Calu3 (cell line): ENCODE measurements at regions not wholly inside any gene's neighbourhood (a gene's known extent, or its start where the extent isn't known, plus 50 kb on each side); places are given as distances from the start of the nearest gene placed in this dataset.

Source experiments
- BruUV-seq: library from RNA; stranded (reverse); fragments of 400-500 nt; replicated peaks from 2 replicates; lab custom pipeline; 2021; lab: Mats Ljungman, UMichigan
- CTCF ChIA-PET: fragments of 300-600 bp; sonication (Branson Sonifier 250); formaldehyde crosslinking; loops from one replicate; lab custom pipeline; 2022; ENCODE audit warnings: antibody characterized with exemption; lab: Charles Lee
- DNase-seq: peaks from one replicate; pipeline ENCODE4 v3.0.0; 2022
- H3K27ac Mint-ChIP-seq: one replicate; pipeline ENCODE4 v1.8.0; 2022; ENCODE audit warnings: mixed read lengths; ENCODE audit not compliant: unreplicated experiment
- H3K27me3 Mint-ChIP-seq: one replicate; pipeline ENCODE4 v1.8.0; 2022; ENCODE audit warnings: mixed read lengths; ENCODE audit not compliant: unreplicated experiment
- H3K36me3 Mint-ChIP-seq: one replicate; pipeline ENCODE4 v1.8.0; 2022; ENCODE audit warnings: mild to moderate bottlenecking, moderate library complexity, mixed read lengths; ENCODE audit not compliant: insufficient read depth, unreplicated experiment
- H3K4me1 Mint-ChIP-seq: one replicate; pipeline ENCODE4 v1.8.0; 2022; ENCODE audit warnings: mild to moderate bottlenecking, low read depth, mixed read lengths; ENCODE audit not compliant: unreplicated experiment
- H3K4me3 Mint-ChIP-seq: one replicate; pipeline ENCODE4 v1.8.0; 2022; ENCODE audit warnings: mild to moderate bottlenecking, low read depth, moderate library complexity, mixed read lengths; ENCODE audit not compliant: unreplicated experiment
- H3K9me3 Mint-ChIP-seq: one replicate; pipeline ENCODE4 v1.8.0; 2022; ENCODE audit warnings: low read depth, mixed read lengths; ENCODE audit not compliant: unreplicated experiment
- intact Hi-C: fragments of 100-400 bp; cut with micrococcal nuclease; formaldehyde crosslinking; loops from one replicate; pipeline ENCODE4 v1.10.0; 2022; ENCODE audit not compliant: unreplicated experiment
- TF ChIP-seq, protein P1 (sequence below): fragments of 200-600 bp; IDR thresholded peaks from one replicate; pipeline ENCODE4 v1.8.0; 2022; ENCODE audit warnings: antibody characterized with exemption; ENCODE audit not compliant: unreplicated experiment

DNA sequence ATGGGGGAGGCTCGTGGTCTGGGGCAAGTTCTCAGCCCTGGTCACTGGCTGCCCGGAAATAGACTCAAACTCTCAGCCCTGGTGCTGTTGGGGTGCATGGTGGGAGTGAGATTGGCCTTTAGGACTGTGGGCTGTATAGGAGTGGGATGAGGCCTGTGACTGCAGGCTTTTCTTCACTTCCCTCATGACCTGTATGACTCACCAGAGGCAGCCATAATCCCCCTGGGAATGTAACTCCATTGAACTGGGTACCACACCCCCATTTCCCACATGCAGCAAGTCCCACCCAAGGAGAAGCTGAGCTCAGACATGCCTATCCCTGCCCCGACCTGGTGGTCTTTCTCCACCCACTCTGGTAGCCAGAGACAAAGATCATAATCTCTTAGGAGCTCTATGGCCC, 177.7 kb upstream of the OSR1 start:
- Mint-ChIP-seq H3K4me1 (peaks cover 56% of the 10 kb centered on the region), H3K4me3 (no peak overlapping the region), H3K36me3 (peaks cover 13% of the 10 kb centered on the region), H3K9me3 (peaks cover 5% of the 10 kb centered on the region), H3K27me3 (no peaks in the 10 kb centered on the region), H3K27ac (no peak overlapping the region)
- CTCF ChIA-PET: no interaction called here
- TF ChIP-seq, protein P1, sequence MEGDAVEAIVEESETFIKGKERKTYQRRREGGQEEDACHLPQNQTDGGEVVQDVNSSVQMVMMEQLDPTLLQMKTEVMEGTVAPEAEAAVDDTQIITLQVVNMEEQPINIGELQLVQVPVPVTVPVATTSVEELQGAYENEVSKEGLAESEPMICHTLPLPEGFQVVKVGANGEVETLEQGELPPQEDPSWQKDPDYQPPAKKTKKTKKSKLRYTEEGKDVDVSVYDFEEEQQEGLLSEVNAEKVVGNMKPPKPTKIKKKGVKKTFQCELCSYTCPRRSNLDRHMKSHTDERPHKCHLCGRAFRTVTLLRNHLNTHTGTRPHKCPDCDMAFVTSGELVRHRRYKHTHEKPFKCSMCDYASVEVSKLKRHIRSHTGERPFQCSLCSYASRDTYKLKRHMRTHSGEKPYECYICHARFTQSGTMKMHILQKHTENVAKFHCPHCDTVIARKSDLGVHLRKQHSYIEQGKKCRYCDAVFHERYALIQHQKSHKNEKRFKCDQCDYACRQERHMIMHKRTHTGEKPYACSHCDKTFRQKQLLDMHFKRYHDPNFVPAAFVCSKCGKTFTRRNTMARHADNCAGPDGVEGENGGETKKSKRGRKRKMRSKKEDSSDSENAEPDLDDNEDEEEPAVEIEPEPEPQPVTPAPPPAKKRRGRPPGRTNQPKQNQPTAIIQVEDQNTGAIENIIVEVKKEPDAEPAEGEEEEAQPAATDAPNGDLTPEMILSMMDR: no peak
- BruUV-seq: no TSS peak
- DNase-seq: no peak
- intact Hi-C loops: loop anchor here (5.0 kb wide), 1 partner anchor 266 kb away; no protein-coding TSS in a partner anchor

GRCh38 chr2:19532547-19533196, 174.2 kb upstream of the OSR1 start:
- H3K27me3 Mint-ChIP-seq: no peaks in the 10 kb centered on the region
- CTCF ChIA-PET: no interaction called here
- no TSS peak for BruUV-seq
- intact Hi-C loops: no loop called here
- peaks cover 22% of the 10 kb centered on the region for H3K4me1 Mint-ChIP-seq
- peaks cover 5% of the 10 kb centered on the region for H3K9me3 Mint-ChIP-seq
- no peak for DNase-seq
- no peak overlapping the region for H3K4me3 Mint-ChIP-seq
- no peaks in the 10 kb centered on the region for H3K36me3 Mint-ChIP-seq
- TF ChIP-seq, protein P1: no peak
- H3K27ac Mint-ChIP-seq: no peak overlapping the region

- BruUV-seq: no TSS peak
- DNase-seq: no peak
- no peaks in the 10 kb centered on the region for H3K27me3 Mint-ChIP-seq
- no peak overlapping the region for H3K4me3 Mint-ChIP-seq
- H3K9me3 Mint-ChIP-seq: no peaks in the 10 kb centered on the region
- CTCF ChIA-PET: no interaction called here
- H3K4me1 Mint-ChIP-seq: no peaks in the 10 kb centered on the region
- H3K27ac Mint-ChIP-seq: no peak overlapping the region
- intact Hi-C loops: no loop called here
- TF ChIP-seq, protein P1: no peak
- no peaks in the 10 kb centered on the region for H3K36me3 Mint-ChIP-seq
These were observed 171.3 kb upstream of the OSR1 start for GRCh38 chr2:19529677-19530076.

DNA sequence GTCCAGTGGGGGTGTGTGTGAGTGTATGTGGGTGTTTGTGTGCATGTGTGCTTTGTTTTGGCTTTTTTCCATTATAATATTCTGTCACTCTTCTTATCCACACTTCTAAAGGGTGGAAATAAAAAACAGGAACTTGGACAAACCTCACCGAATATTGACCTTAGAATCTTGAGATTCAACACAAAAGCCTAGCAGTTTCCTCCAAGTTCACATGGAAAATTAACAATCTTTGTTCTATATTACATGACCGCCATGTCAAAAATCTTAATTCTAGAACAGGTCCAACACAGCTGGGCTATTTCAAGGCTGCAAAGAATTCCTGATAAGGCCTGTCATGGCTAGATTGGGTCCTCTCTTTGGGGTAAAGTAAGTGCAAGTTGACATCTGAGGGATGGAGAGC, 169.3 kb upstream of the OSR1 start:
- intact Hi-C loops: no loop called here
- no peak overlapping the region for H3K4me3 Mint-ChIP-seq
- H3K36me3 Mint-ChIP-seq: no peaks in the 10 kb centered on the region
- no TSS peak for BruUV-seq
- H3K27me3 Mint-ChIP-seq: no peaks in the 10 kb centered on the region
- DNase-seq: no peak
- CTCF ChIA-PET: no interaction called here
- no peak overlapping the region for H3K27ac Mint-ChIP-seq
- H3K9me3 Mint-ChIP-seq: no peaks in the 10 kb centered on the region
- TF ChIP-seq, protein P1: no peak
- no peaks in the 10 kb centered on the region for H3K4me1 Mint-ChIP-seq
